H1 (cell line): ENCODE measurements at regions not wholly inside any gene's neighbourhood (a gene's known extent, or its start where the extent isn't known, plus 50 kb on each side); places are given as distances from the start of the nearest gene placed in this dataset.

Source experiments
- CTCF ChIA-PET: fragments of 300-600 bp; sonication (Branson Sonifier 250); formaldehyde crosslinking; loops from one replicate; lab custom pipeline; 2021; ENCODE audit not compliant: partially characterized antibody; lab: Charles Lee
- POLR2A ChIA-PET: fragments of 300-600 bp; sonication (Branson Sonifier 250); formaldehyde crosslinking; loops from one replicate; lab custom pipeline; 2021; ENCODE audit warnings: inconsistent platforms; ENCODE audit not compliant: partially characterized antibody; lab: Charles Lee
- DNase-seq, 2 experiments: peaks; one replicate each; pipeline versions ENCODE4 v3.0.0 to v3.0.0-alpha.2; 2010 to 2022; ENCODE audit warnings: low spot score in 2 of 2, low read depth in 1 of 2, mixed read lengths in 1 of 2
- FAIRE-seq: peaks from 2 replicates; lab custom pipeline; 2011; peaks lifted over from hg19 to GRCh38; lab: Jason Lieb, UNC
- H2AFZ ChIP-seq: 2 replicates; pipeline ENCODE4 v1.8.1; 2012; ENCODE audit warnings: low read length, inconsistent platforms
- H2AK5ac ChIP-seq: 2 replicates; pipeline ENCODE4 v1.6.1; 2013; ENCODE audit warnings: low read depth, low read length
- H2BK120ac ChIP-seq: replicated peaks from 2 replicates; pipeline ENCODE3; 2013; ENCODE audit warnings: low read depth, low read length, inconsistent platforms
- H2BK12ac ChIP-seq: 2 replicates; pipeline ENCODE4 v1.6.1; 2013; ENCODE audit warnings: low read depth, low read length
- H2BK15ac ChIP-seq: 2 replicates; pipeline ENCODE4 v1.6.1; 2013; ENCODE audit warnings: low read length
- H2BK20ac ChIP-seq: 2 replicates; pipeline ENCODE4 v1.6.1; 2013; ENCODE audit warnings: low read length
- H2BK5ac ChIP-seq: 2 replicates; pipeline ENCODE4 v1.6.1; 2013; ENCODE audit warnings: low read depth, low read length
- H3K14ac ChIP-seq: 2 replicates; pipeline ENCODE4 v1.6.1; 2013; ENCODE audit warnings: inconsistent platforms; ENCODE audit not compliant: insufficient read length
- H3K18ac ChIP-seq: 2 replicates; pipeline ENCODE4 v1.6.1; 2013; ENCODE audit warnings: low read length; ENCODE audit errors: extremely low read depth
- H3K23ac ChIP-seq: 2 replicates; pipeline ENCODE4 v1.6.1; 2013; ENCODE audit warnings: inconsistent platforms; ENCODE audit not compliant: insufficient read length
- H3K23me2 ChIP-seq: 2 replicates; pipeline ENCODE4 v1.6.1; 2013; ENCODE audit warnings: low read depth, low read length
- H3K27ac ChIP-seq: 2 replicates; pipeline ENCODE4 v1.6.1; 2011; ENCODE audit warnings: low read depth, low read length, inconsistent platforms
- H3K27me3 ChIP-seq, 4 experiments: replicated peaks in 1 of 4; 1 replicate in 1 of 4; 2 replicates in 3 of 4; pipeline versions ENCODE4 v1.6.1 to v1.8.1; 2011 to 2013; ENCODE audit warnings: low read length in 3 of 4, mild to moderate bottlenecking in 3 of 4, inconsistent platforms in 2 of 4, mixed read lengths in 2 of 4, moderate library complexity in 1 of 4; ENCODE audit not compliant: control insufficient read depth in 3 of 4, insufficient read depth in 3 of 4; ENCODE audit errors: extremely low read depth in 1 of 4
- H3K36me3 ChIP-seq, 4 experiments: 2 replicates each; pipeline versions ENCODE4 v1.6.1 to v1.8.1; 2011 to 2013; ENCODE audit warnings: mild to moderate bottlenecking in 4 of 4, low read length in 3 of 4, moderate library complexity in 2 of 4, control low read depth in 1 of 4, inconsistent platforms in 1 of 4; ENCODE audit not compliant: insufficient read depth in 4 of 4, control insufficient read depth in 2 of 4
- H3K4ac ChIP-seq: replicated peaks from 2 replicates; pipeline ENCODE3; 2013; ENCODE audit warnings: low read length, low read depth, mixed read lengths, inconsistent platforms; ENCODE audit not compliant: insufficient read length
- H3K4me1 ChIP-seq, 4 experiments: replicated peaks in 1 of 4; 1 replicate in 1 of 4; 2 replicates in 3 of 4; pipeline versions ENCODE4 v1.6.1 to v1.8.1; 2011 to 2013; ENCODE audit warnings: low read length in 3 of 4, inconsistent platforms in 2 of 4, mixed read lengths in 1 of 4; ENCODE audit not compliant: insufficient read depth in 4 of 4, control insufficient read depth in 3 of 4
- H3K4me2 ChIP-seq, 2 experiments: 2 replicates each; pipeline versions ENCODE4 v1.6.1 to v1.8.1; 2011 to 2013; ENCODE audit warnings: low read depth in 2 of 2, low read length in 2 of 2, control low read depth in 1 of 2, inconsistent platforms in 1 of 2, mild to moderate bottlenecking in 1 of 2; ENCODE audit not compliant: insufficient read depth in 1 of 2
- H3K4me3 ChIP-seq, 4 experiments: fragments of 200-600, 300-600 bp in 1 of 4; sonication (generic), shearing (Covaris generic), sonication (Bioruptor Twin) in 1 of 4; 2 replicates each; pipeline versions ENCODE4 v1.5.1 to v1.8.1; 2011 to 2016; ENCODE audit warnings: low read length in 4 of 4, low read depth in 3 of 4, control low read depth in 2 of 4, inconsistent platforms in 2 of 4, mild to moderate bottlenecking in 2 of 4, mixed read lengths in 1 of 4, moderate library complexity in 1 of 4; ENCODE audit not compliant: insufficient read depth in 2 of 4; ENCODE audit errors: extremely low read depth in 1 of 4
- H3K56ac ChIP-seq: replicated peaks from 2 replicates; pipeline ENCODE3; 2013; ENCODE audit warnings: low read depth, mild to moderate bottlenecking, mixed read lengths, low read length, inconsistent platforms; ENCODE audit not compliant: insufficient read length
- H3K79me1 ChIP-seq: 2 replicates; pipeline ENCODE4 v1.6.1; 2013; ENCODE audit warnings: low read depth, low read length, control low read depth
- H3K79me2 ChIP-seq, 2 experiments: 2 replicates each; pipeline versions ENCODE4 v1.6.1 to v1.8.1; 2012 to 2013; ENCODE audit warnings: low read length in 2 of 2, mild to moderate bottlenecking in 2 of 2, inconsistent platforms in 1 of 2; ENCODE audit not compliant: insufficient read depth in 2 of 2, control insufficient read depth in 1 of 2
- H3K9ac ChIP-seq, 4 experiments: replicated peaks in 1 of 4; 1 replicate in 1 of 4; 2 replicates in 3 of 4; pipeline versions ENCODE4 v1.6.1 to v1.8.1; 2011 to 2013; ENCODE audit warnings: low read depth in 3 of 4, low read length in 3 of 4, control low read depth in 2 of 4, mild to moderate bottlenecking in 2 of 4, moderate library complexity in 2 of 4, inconsistent platforms in 1 of 4; ENCODE audit errors: extremely low read depth in 1 of 4
- H3K9me3 ChIP-seq, 2 experiments: 2 replicates each; pipeline versions ENCODE4 v1.6.1 to v1.8.1; 2012 to 2013; ENCODE audit warnings: mild to moderate bottlenecking in 2 of 2, moderate library complexity in 2 of 2, control low read depth in 1 of 2, inconsistent platforms in 1 of 2, low read depth in 1 of 2, low read length in 1 of 2, mixed read lengths in 1 of 2; ENCODE audit not compliant: insufficient read depth in 2 of 2
- H4K20me1 ChIP-seq, 2 experiments: replicated peaks in 1 of 2; 2 replicates each; pipeline versions ENCODE3 to v1.8.1; 2011 to 2013; ENCODE audit warnings: inconsistent platforms in 2 of 2, low read length in 2 of 2, mild to moderate bottlenecking in 1 of 2; ENCODE audit not compliant: insufficient read depth in 2 of 2, control insufficient read depth in 1 of 2
- H4K5ac ChIP-seq: 2 replicates; pipeline ENCODE4 v1.6.1; 2013; ENCODE audit warnings: low read length, low read depth, mixed read lengths, inconsistent platforms; ENCODE audit not compliant: insufficient read length
- H4K8ac ChIP-seq: 2 replicates; pipeline ENCODE4 v1.8.0; 2013; ENCODE audit warnings: mild to moderate bottlenecking, moderate library complexity, low read length, inconsistent platforms; ENCODE audit not compliant: insufficient read depth; ENCODE audit errors: extremely low read depth
- H4K91ac ChIP-seq: replicated peaks from 2 replicates; pipeline ENCODE3; 2013; ENCODE audit warnings: low read length, mixed read lengths, inconsistent platforms; ENCODE audit not compliant: insufficient read length
- RAD21 ChIP-seq, 2 experiments: IDR thresholded peaks in 1 of 2; conservative IDR thresholded peaks in 1 of 2; 2 replicates each; pipeline ENCODE4 v1.6.1; 2011; ENCODE audit warnings: low read depth in 2 of 2, low read length in 2 of 2, improper control_type of control experiment in 1 of 2, inconsistent platforms in 1 of 2, mild to moderate bottlenecking in 1 of 2, moderate library complexity in 1 of 2
- WGBS, 2 experiments: shearing (Covaris generic) in 1 of 2; methylation state at CpG; one replicate each; pipeline versions ENCODE4 v1.1.6 to v1.1.7; 2013 to 2015; ENCODE audit warnings: low lambda C conversion rate in 2 of 2, mixed read lengths in 2 of 2, inconsistent platforms in 1 of 2, low coverage in 1 of 2, missing lambda C conversion rate in 1 of 2; ENCODE audit not compliant: insufficient replicate concordance in 2 of 2, insufficient coverage in 1 of 2, insufficient read length in 1 of 2; ENCODE audit errors: extremely low coverage in 1 of 2, missing lambda C conversion rate in 1 of 2; 5-methylcytosine and 5-hydroxymethylcytosine counted together

- CTCF ChIA-PET = no interaction called here
- Histone ChIP-seq H3K79me2 (no peaks in the 10 kb centered on the region), H3K4ac (no peak overlapping the region), H2BK120ac (no peak overlapping the region), H2AFZ (no peak overlapping the region), H3K9ac (no peak overlapping the region), H2BK15ac (no peak overlapping the region), H2BK5ac (no peak overlapping the region), H3K4me2 (no peak overlapping the region), H3K36me3 (no peaks in the 10 kb centered on the region), H3K23me2 (no peaks in the 10 kb centered on the region), H4K5ac (no peak overlapping the region), H4K8ac (no peak overlapping the region), H2BK20ac (no peak overlapping the region), H3K14ac (no peak overlapping the region), H4K91ac (no peak overlapping the region), H3K56ac (no peak overlapping the region), H3K79me1 (no peaks in the 10 kb centered on the region), H3K4me3 (no peak overlapping the region), H3K4me1 (no peaks in the 10 kb centered on the region), H2AK5ac (no peak overlapping the region), H3K27me3 (no peaks in the 10 kb centered on the region), H2BK12ac (no peak overlapping the region), H3K9me3 (no peaks in the 10 kb centered on the region; a peak in 1 of 4 replicates), H3K23ac (no peak overlapping the region), H3K18ac (no peak overlapping the region), H3K27ac (no peak overlapping the region), H4K20me1 (no peaks in the 10 kb centered on the region)
- DNase-seq (no peak), FAIRE-seq (no peak)
- no peak for TF ChIP-seq RAD21 (IDR thresholded peaks at IDR 0.05 in 1 of 2, conservative IDR thresholded peaks at IDR 0.05 in 1 of 2; ENCODE audit: low read depth in 2 of 2, low read length in 2 of 2)
- POLR2A ChIA-PET = no interaction called here
- WGBS, 2 experiments = 100% methylated on average over 1 of the region's 1 CpG; no CpG with 5 or more reads in 1 of the 2 experiments
Measured at GRCh38 chr11:106477776-106478175, 400.3 kb downstream of the AASDHPPT start.
